GM23338 (cell line): ENCODE measurements at regions not wholly inside any gene's neighbourhood (a gene's known extent, or its start where the extent isn't known, plus 50 kb on each side); places are given as distances from the start of the nearest gene placed in this dataset.

Source experiments
- ATAC-seq: fragments of 200-7000 bp; cut with Tn5 transposase; 3 replicates; pipeline ENCODE4 v1.9.1; 2020
- DNase-seq: peaks from one replicate; pipeline ENCODE4 v3.0.0-alpha.2; 2015; ENCODE audit warnings: low spot score
- H2AFZ ChIP-seq: fragments of 200-600 bp; sonication (generic); 2 replicates; pipeline ENCODE4 v1.8.0; 2016; ENCODE audit warnings: antibody characterized with exemption, mild to moderate bottlenecking, moderate library complexity
- H3F3A ChIP-seq: fragments of 200-600 bp; sonication (generic); replicated peaks from 2 replicates; pipeline ENCODE4 v1.8.0; 2017; ENCODE audit warnings: antibody characterized with exemption, mixed run types, low read depth
- H3K27ac ChIP-seq: fragments of 200-600 bp; sonication (generic); 2 replicates; pipeline ENCODE4 v1.6.1; 2016; ENCODE audit warnings: low read depth
- H3K27me3 ChIP-seq: fragments of 200-600 bp; sonication (generic); 2 replicates; pipeline ENCODE4 v1.8.0; 2016; ENCODE audit warnings: mild to moderate bottlenecking, mixed run types, moderate library complexity; ENCODE audit not compliant: insufficient read depth
- H3K36me3 ChIP-seq: fragments of 200-600 bp; sonication (generic); 2 replicates; pipeline ENCODE4 v1.8.0; 2016; ENCODE audit warnings: mild to moderate bottlenecking; ENCODE audit not compliant: insufficient read depth
- H3K4me1 ChIP-seq: fragments of 200-600 bp; sonication (generic); 2 replicates; pipeline ENCODE4 v1.8.0; 2016; ENCODE audit warnings: mild to moderate bottlenecking, moderate library complexity; ENCODE audit not compliant: insufficient read depth
- H3K4me2 ChIP-seq: fragments of 200-600 bp; sonication (generic); 2 replicates; pipeline ENCODE4 v1.7.1; 2017; ENCODE audit warnings: mixed run types
- H3K4me3 ChIP-seq: fragments of 200-600 bp; sonication (generic); 2 replicates; pipeline ENCODE4 v1.6.1; 2016; ENCODE audit warnings: mixed run types
- H3K79me2 ChIP-seq: fragments of 200-600 bp; sonication (generic); replicated peaks from 2 replicates; pipeline ENCODE4 v1.8.0; 2017; ENCODE audit warnings: mild to moderate bottlenecking; ENCODE audit not compliant: insufficient read depth
- H3K9me2 ChIP-seq: fragments of 200-600 bp; sonication (generic); 2 replicates; pipeline ENCODE4 v1.8.0; 2017; ENCODE audit not compliant: insufficient read depth
- H4K20me1 ChIP-seq: fragments of 200-600 bp; sonication (generic); replicated peaks from 2 replicates; pipeline ENCODE4 v1.8.0; 2017; ENCODE audit warnings: mild to moderate bottlenecking; ENCODE audit not compliant: insufficient read depth
- H3K27ac Mint-ChIP-seq: 2 replicates; pipeline ENCODE4 v1.8.0; 2020; ENCODE audit warnings: inconsistent platforms, mild to moderate bottlenecking, moderate library complexity, mixed read lengths
- H3K27me3 Mint-ChIP-seq: 3 replicates; pipeline ENCODE4 v1.8.0; 2022; ENCODE audit warnings: low read depth, mild to moderate bottlenecking, moderate library complexity, mixed read lengths, inconsistent platforms; ENCODE audit not compliant: insufficient read depth, poor library complexity
- H3K36me3 Mint-ChIP-seq: 3 replicates; pipeline ENCODE4 v1.8.0; 2021; ENCODE audit warnings: low read depth, mild to moderate bottlenecking, inconsistent platforms, moderate library complexity, mixed read lengths
- H3K4me1 Mint-ChIP-seq: 3 replicates; pipeline ENCODE4 v1.8.0; 2020; ENCODE audit warnings: mild to moderate bottlenecking, inconsistent platforms, mixed read lengths
- H3K4me3 Mint-ChIP-seq: 3 replicates; pipeline ENCODE4 v1.8.0; 2021; ENCODE audit warnings: moderate library complexity, mild to moderate bottlenecking, inconsistent platforms, mixed read lengths
- H3K9me3 Mint-ChIP-seq: 3 replicates; pipeline ENCODE4 v1.8.0; 2020; ENCODE audit warnings: moderate library complexity, mild to moderate bottlenecking, inconsistent platforms, mixed read lengths
- CREB1 ChIP-seq: fragments of 250-450 bp; sonication (Bioruptor Pico); IDR thresholded peaks from 2 replicates; pipeline ENCODE4 v1.5.0; 2020; ENCODE audit warnings: low read depth, mild to moderate bottlenecking, moderate library complexity
- EZH2 ChIP-seq: fragments of 200-600 bp; sonication (generic); IDR thresholded peaks from one replicate; pipeline ENCODE4 v1.8.0; 2017; ENCODE audit warnings: antibody characterized with exemption, mild to moderate bottlenecking, low read depth; ENCODE audit not compliant: unreplicated experiment
- EZH2phosphoT487 ChIP-seq: fragments of 200-600 bp; sonication (generic); IDR thresholded peaks from one replicate; pipeline ENCODE4 v1.8.1; 2018; ENCODE audit warnings: antibody characterized with exemption; ENCODE audit not compliant: unreplicated experiment
- JUNB ChIP-seq: IDR thresholded peaks from one replicate; pipeline ENCODE4 v1.6.1; 2016; ENCODE audit warnings: antibody characterized with exemption; ENCODE audit not compliant: unreplicated experiment
- NANOG ChIP-seq: IDR thresholded peaks from 2 replicates; pipeline ENCODE4 v1.6.1; 2016; ENCODE audit warnings: antibody characterized with exemption, borderline replicate concordance
- POLR2AphosphoS5 ChIP-seq: IDR thresholded peaks from 2 replicates; pipeline ENCODE4 v1.6.1; 2016; ENCODE audit warnings: antibody characterized with exemption, low read depth
- STAT1 ChIP-seq: IDR thresholded peaks from one replicate; pipeline ENCODE4 v1.6.1; 2016; ENCODE audit warnings: antibody characterized with exemption; ENCODE audit not compliant: unreplicated experiment
- ZNF114 ChIP-seq: fragments of 250-450 bp; sonication (Bioruptor Pico); IDR thresholded peaks from 2 replicates; pipeline ENCODE4 v1.5.0; 2020; ENCODE audit warnings: mild to moderate bottlenecking, moderate library complexity
- ZNF331 ChIP-seq: fragments of 250-450 bp; sonication (Bioruptor Pico); IDR thresholded peaks from 2 replicates; pipeline ENCODE4 v1.5.0; 2020; ENCODE audit warnings: low read depth, mild to moderate bottlenecking, moderate library complexity
- TF ChIP-seq, protein P1 (sequence below): IDR thresholded peaks from one replicate; pipeline ENCODE4 v1.6.1; 2018; ENCODE audit warnings: antibody characterized with exemption; ENCODE audit not compliant: unreplicated experiment
- TF ChIP-seq, protein P2 (sequence below), 2 experiments: fragments of 200-600 bp in 1 of 2; sonication (generic) in 1 of 2; conservative IDR thresholded peaks; 2 replicates each; pipeline versions ENCODE4 v1.5.1 to v1.6.1; 2016 to 2017; ENCODE audit warnings: antibody characterized with exemption in 2 of 2, low read depth in 2 of 2, mild to moderate bottlenecking in 2 of 2, moderate library complexity in 1 of 2
- TF ChIP-seq, protein P3 (sequence below): fragments of 250-450 bp; sonication (Bioruptor Pico); IDR thresholded peaks from 2 replicates; pipeline ENCODE4 v1.5.0; 2020; ENCODE audit warnings: mild to moderate bottlenecking, moderate library complexity
- TF ChIP-seq, protein P4 (sequence below): IDR thresholded peaks from 2 replicates; pipeline ENCODE4 v1.6.1; 2016; ENCODE audit warnings: antibody characterized with exemption

DNA sequence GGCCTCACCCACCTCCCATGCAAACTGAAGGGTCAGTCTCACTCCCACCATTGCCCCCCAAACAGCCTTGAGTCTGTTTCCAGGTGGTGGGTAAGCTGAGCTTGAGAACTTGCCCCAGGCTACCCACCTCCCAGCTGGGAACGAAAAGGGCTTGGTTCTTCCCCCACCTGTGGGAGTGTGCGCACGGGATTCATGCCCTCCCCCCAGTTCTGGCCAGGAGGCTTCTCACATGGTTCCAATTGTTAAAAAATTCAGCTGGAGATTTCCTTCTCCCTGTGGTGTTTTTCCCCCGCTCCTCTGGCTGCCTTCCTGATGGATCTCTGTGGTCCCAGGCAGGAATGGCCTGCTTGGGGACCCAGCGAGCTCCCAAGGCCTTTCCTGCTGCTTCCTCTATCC is 81.8 kb upstream of the C21orf91 start:
- Histone ChIP-seq H3F3A (no peaks in the 10 kb centered on the region), H3K9me2 (peaks cover 16% of the 10 kb centered on the region; the same call in 1 of the 2 replicates), H4K20me1 (no peaks in the 10 kb centered on the region), H3K36me3 (no peaks in the 10 kb centered on the region), H2AFZ (peak overlapping the region; percentile 93), H3K27me3 (no peaks in the 10 kb centered on the region), H3K4me2 (no peak overlapping the region), H3K79me2 (no peaks in the 10 kb centered on the region), H3K4me1 (peaks cover 41% of the 10 kb centered on the region), H3K27ac (peak overlapping the region; percentile 52; the same call in 1 of the 2 replicates), H3K4me3 (no peak overlapping the region)
- H3K27ac Mint-ChIP-seq, result peak overlapping the region; percentile 88
- TF ChIP-seq POLR2AphosphoS5 (no peak), NANOG (no peak), STAT1 (no peak), JUNB (no peak), CREB1 (no peak), ZNF331 (CRISPR knock-in tag) (no peak), EZH2 (no peak), EZH2phosphoT487 (no peak), ZNF114 (CRISPR knock-in tag) (no peak)
- TF ChIP-seq, protein P1, sequence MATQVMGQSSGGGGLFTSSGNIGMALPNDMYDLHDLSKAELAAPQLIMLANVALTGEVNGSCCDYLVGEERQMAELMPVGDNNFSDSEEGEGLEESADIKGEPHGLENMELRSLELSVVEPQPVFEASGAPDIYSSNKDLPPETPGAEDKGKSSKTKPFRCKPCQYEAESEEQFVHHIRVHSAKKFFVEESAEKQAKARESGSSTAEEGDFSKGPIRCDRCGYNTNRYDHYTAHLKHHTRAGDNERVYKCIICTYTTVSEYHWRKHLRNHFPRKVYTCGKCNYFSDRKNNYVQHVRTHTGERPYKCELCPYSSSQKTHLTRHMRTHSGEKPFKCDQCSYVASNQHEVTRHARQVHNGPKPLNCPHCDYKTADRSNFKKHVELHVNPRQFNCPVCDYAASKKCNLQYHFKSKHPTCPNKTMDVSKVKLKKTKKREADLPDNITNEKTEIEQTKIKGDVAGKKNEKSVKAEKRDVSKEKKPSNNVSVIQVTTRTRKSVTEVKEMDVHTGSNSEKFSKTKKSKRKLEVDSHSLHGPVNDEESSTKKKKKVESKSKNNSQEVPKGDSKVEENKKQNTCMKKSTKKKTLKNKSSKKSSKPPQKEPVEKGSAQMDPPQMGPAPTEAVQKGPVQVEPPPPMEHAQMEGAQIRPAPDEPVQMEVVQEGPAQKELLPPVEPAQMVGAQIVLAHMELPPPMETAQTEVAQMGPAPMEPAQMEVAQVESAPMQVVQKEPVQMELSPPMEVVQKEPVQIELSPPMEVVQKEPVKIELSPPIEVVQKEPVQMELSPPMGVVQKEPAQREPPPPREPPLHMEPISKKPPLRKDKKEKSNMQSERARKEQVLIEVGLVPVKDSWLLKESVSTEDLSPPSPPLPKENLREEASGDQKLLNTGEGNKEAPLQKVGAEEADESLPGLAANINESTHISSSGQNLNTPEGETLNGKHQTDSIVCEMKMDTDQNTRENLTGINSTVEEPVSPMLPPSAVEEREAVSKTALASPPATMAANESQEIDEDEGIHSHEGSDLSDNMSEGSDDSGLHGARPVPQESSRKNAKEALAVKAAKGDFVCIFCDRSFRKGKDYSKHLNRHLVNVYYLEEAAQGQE, result no peak
- TF ChIP-seq, protein P2, sequence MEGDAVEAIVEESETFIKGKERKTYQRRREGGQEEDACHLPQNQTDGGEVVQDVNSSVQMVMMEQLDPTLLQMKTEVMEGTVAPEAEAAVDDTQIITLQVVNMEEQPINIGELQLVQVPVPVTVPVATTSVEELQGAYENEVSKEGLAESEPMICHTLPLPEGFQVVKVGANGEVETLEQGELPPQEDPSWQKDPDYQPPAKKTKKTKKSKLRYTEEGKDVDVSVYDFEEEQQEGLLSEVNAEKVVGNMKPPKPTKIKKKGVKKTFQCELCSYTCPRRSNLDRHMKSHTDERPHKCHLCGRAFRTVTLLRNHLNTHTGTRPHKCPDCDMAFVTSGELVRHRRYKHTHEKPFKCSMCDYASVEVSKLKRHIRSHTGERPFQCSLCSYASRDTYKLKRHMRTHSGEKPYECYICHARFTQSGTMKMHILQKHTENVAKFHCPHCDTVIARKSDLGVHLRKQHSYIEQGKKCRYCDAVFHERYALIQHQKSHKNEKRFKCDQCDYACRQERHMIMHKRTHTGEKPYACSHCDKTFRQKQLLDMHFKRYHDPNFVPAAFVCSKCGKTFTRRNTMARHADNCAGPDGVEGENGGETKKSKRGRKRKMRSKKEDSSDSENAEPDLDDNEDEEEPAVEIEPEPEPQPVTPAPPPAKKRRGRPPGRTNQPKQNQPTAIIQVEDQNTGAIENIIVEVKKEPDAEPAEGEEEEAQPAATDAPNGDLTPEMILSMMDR (conservative IDR thresholded peaks at IDR 0.05; ENCODE audit: low read depth in 2 of 2), result no peak
- TF ChIP-seq, protein P3, sequence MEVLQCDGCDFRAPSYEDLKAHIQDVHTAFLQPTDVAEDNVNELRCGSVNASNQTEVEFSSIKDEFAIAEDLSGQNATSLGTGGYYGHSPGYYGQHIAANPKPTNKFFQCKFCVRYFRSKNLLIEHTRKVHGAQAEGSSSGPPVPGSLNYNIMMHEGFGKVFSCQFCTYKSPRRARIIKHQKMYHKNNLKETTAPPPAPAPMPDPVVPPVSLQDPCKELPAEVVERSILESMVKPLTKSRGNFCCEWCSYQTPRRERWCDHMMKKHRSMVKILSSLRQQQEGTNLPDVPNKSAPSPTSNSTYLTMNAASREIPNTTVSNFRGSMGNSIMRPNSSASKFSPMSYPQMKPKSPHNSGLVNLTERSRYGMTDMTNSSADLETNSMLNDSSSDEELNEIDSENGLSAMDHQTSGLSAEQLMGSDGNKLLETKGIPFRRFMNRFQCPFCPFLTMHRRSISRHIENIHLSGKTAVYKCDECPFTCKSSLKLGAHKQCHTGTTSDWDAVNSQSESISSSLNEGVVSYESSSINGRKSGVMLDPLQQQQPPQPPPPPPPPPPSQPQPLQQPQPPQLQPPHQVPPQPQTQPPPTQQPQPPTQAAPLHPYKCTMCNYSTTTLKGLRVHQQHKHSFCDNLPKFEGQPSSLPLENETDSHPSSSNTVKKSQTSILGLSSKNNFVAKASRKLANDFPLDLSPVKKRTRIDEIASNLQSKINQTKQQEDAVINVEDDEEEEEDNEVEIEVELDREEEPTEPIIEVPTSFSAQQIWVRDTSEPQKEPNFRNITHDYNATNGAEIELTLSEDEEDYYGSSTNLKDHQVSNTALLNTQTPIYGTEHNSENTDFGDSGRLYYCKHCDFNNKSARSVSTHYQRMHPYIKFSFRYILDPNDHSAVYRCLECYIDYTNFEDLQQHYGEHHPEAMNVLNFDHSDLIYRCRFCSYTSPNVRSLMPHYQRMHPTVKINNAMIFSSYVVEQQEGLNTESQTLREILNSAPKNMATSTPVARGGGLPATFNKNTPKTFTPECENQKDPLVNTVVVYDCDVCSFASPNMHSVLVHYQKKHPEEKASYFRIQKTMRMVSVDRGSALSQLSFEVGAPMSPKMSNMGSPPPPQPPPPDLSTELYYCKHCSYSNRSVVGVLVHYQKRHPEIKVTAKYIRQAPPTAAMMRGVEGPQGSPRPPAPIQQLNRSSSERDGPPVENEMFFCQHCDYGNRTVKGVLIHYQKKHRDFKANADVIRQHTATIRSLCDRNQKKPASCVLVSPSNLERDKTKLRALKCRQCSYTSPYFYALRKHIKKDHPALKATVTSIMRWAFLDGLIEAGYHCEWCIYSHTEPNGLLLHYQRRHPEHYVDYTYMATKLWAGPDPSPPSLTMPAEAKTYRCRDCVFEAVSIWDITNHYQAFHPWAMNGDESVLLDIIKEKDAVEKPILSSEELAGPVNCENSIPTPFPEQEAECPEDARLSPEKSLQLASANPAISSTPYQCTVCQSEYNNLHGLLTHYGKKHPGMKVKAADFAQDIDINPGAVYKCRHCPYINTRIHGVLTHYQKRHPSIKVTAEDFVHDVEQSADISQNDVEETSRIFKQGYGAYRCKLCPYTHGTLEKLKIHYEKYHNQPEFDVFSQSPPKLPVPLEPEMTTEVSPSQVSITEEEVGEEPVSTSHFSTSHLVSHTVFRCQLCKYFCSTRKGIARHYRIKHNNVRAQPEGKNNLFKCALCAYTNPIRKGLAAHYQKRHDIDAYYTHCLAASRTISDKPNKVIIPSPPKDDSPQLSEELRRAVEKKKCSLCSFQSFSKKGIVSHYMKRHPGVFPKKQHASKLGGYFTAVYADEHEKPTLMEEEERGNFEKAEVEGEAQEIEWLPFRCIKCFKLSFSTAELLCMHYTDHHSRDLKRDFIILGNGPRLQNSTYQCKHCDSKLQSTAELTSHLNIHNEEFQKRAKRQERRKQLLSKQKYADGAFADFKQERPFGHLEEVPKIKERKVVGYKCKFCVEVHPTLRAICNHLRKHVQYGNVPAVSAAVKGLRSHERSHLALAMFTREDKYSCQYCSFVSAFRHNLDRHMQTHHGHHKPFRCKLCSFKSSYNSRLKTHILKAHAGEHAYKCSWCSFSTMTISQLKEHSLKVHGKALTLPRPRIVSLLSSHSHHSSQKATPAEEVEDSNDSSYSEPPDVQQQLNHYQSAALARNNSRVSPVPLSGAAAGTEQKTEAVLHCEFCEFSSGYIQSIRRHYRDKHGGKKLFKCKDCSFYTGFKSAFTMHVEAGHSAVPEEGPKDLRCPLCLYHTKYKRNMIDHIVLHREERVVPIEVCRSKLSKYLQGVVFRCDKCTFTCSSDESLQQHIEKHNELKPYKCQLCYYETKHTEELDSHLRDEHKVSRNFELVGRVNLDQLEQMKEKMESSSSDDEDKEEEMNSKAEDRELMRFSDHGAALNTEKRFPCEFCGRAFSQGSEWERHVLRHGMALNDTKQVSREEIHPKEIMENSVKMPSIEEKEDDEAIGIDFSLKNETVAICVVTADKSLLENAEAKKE (CRISPR knock-in tag), result no peak
- TF ChIP-seq, protein P4, sequence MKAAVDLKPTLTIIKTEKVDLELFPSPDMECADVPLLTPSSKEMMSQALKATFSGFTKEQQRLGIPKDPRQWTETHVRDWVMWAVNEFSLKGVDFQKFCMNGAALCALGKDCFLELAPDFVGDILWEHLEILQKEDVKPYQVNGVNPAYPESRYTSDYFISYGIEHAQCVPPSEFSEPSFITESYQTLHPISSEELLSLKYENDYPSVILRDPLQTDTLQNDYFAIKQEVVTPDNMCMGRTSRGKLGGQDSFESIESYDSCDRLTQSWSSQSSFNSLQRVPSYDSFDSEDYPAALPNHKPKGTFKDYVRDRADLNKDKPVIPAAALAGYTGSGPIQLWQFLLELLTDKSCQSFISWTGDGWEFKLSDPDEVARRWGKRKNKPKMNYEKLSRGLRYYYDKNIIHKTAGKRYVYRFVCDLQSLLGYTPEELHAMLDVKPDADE, result no peak
- H3K36me3 Mint-ChIP-seq, result peaks cover 46% of the 10 kb centered on the region
- peaks cover 46% of the 10 kb centered on the region for H3K9me3 Mint-ChIP-seq
- peaks cover 39% of the 10 kb centered on the region for H3K4me1 Mint-ChIP-seq
- peak; percentile 20; the same call in 1 of the 3 replicates for ATAC-seq
- DNase-seq, result no peak
- H3K27me3 Mint-ChIP-seq, result peaks cover 12% of the 10 kb centered on the region
- H3K4me3 Mint-ChIP-seq, result peak overlapping the region; percentile 6; the same call in 1 of the 3 replicates
